HL-60/S4 treated with retinoic acid at 250 ng/mL for 4 days and 3 days (cell line): ENCODE measurements at regions not wholly inside any gene's neighbourhood (a gene's known extent, or its start where the extent isn't known, plus 50 kb on each side); places are given as distances from the start of the nearest gene placed in this dataset.
"Not testable (repeated sequence)": the region's sequence is repeated elsewhere in the genome, so short reads cannot be mapped to it uniquely, and the experiment has no call there.

ENCODE experiments used
- in situ Hi-C: fragments of 300-500 bp; cut with MboI; formaldehyde crosslinking; loops from 2 replicates; pipeline ENCODE4 v1.7.0; 2022; ENCODE audit warnings: low sequenced_read_pairs

- in situ Hi-C loops = no loop called here
Observed at GRCh38 chr17:71769850-71770249, 351.0 kb upstream of the SOX9 start.

GRCh38 chr17:71777048-71777640 lies 343.7 kb upstream of the SOX9 start:
- in situ Hi-C loops = no loop called here

GRCh38 chr17:71779482-71779881 lies 341.3 kb upstream of the SOX9 start:
- in situ Hi-C loops = no loop called here

GRCh38 chr17:71780596-71780995 lies 340.2 kb upstream of the SOX9 start:
- in situ Hi-C loops = no loop called here

- in situ Hi-C loops = not testable (repeated sequence)
Observed at GRCh38 chr17:71782021-71782420, 338.8 kb upstream of the SOX9 start.

GRCh38 chr17:71790791-71791190 lies 330.0 kb upstream of the SOX9 start:
- in situ Hi-C loops = no loop called here

GRCh38 chr17:71791311-71791710 lies 329.5 kb upstream of the SOX9 start:
- in situ Hi-C loops = no loop called here

GRCh38 chr17:71792966-71793365 lies 327.9 kb upstream of the SOX9 start:
- in situ Hi-C loops = no loop called here

GRCh38 chr17:71793518-71793917 lies 327.3 kb upstream of the SOX9 start:
- in situ Hi-C loops = no loop called here

- in situ Hi-C loops = no loop called here
Observed at GRCh38 chr17:71798701-71799100, 322.1 kb upstream of the SOX9 start.

GRCh38 chr17:71799657-71800056 lies 321.2 kb upstream of the SOX9 start:
- in situ Hi-C loops = no loop called here

- in situ Hi-C loops = no loop called here
Observed at GRCh38 chr17:71801301-71801700, 319.5 kb upstream of the SOX9 start.

- in situ Hi-C loops = no loop called here
Observed at GRCh38 chr17:71802663-71803062, 318.2 kb upstream of the SOX9 start.

- in situ Hi-C loops = no loop called here
Observed at GRCh38 chr17:71803656-71804284, 317.1 kb upstream of the SOX9 start.

- in situ Hi-C loops = no loop called here
Observed at GRCh38 chr17:71809537-71809936, 311.3 kb upstream of the SOX9 start.

- in situ Hi-C loops = not testable (repeated sequence)
Observed at GRCh38 chr17:71813861-71814260, 307.0 kb upstream of the SOX9 start.

- in situ Hi-C loops = no loop called here
Observed at GRCh38 chr17:71821511-71821910, 299.3 kb upstream of the SOX9 start.

- in situ Hi-C loops = no loop called here
Observed at GRCh38 chr17:71824671-71825070, 296.1 kb upstream of the SOX9 start.

GRCh38 chr17:71825687-71826086 lies 295.1 kb upstream of the SOX9 start:
- in situ Hi-C loops = no loop called here

GRCh38 chr17:71828182-71828596 lies 292.6 kb upstream of the SOX9 start:
- in situ Hi-C loops = no loop called here

GRCh38 chr17:71830866-71831265 lies 290.0 kb upstream of the SOX9 start:
- in situ Hi-C loops = no loop called here

GRCh38 chr17:71842986-71843385 lies 277.8 kb upstream of the SOX9 start:
- in situ Hi-C loops = no loop called here

GRCh38 chr17:71845337-71845736 lies 275.5 kb upstream of the SOX9 start:
- in situ Hi-C loops = no loop called here
